GM23248 (cell line): ENCODE measurements at regions not wholly inside any gene's neighbourhood (a gene's known extent, or its start where the extent isn't known, plus 50 kb on each side); places are given as distances from the start of the nearest gene placed in this dataset.

Source experiments
- DNase-seq: peaks from one replicate; pipeline ENCODE4 v3.0.0-alpha.2; 2015
- H2AFZ ChIP-seq: fragments of 200-600 bp; sonication (generic); 2 replicates; pipeline ENCODE4 v1.6.1; 2016; ENCODE audit warnings: antibody characterized with exemption
- H3F3A ChIP-seq: fragments of 200-600 bp; sonication (generic); 2 replicates; pipeline ENCODE4 v1.6.1; 2016; ENCODE audit warnings: mild to moderate bottlenecking, antibody characterized with exemption, mixed run types; ENCODE audit not compliant: insufficient read depth
- H3K27ac ChIP-seq: fragments of 200-600 bp; sonication (generic); 2 replicates; pipeline ENCODE4 v1.5.1; 2016; ENCODE audit warnings: mild to moderate bottlenecking
- H3K27me3 ChIP-seq: fragments of 200-600 bp; sonication (generic); replicated peaks from 2 replicates; pipeline ENCODE4 v1.6.1; 2016; ENCODE audit warnings: mild to moderate bottlenecking; ENCODE audit not compliant: insufficient read depth
- H3K36me3 ChIP-seq: fragments of 200-600 bp; sonication (generic); 2 replicates; pipeline ENCODE4 v1.6.1; 2016; ENCODE audit warnings: low read depth, mild to moderate bottlenecking
- H3K4me1 ChIP-seq: fragments of 200-600 bp; sonication (generic); 2 replicates; pipeline ENCODE4 v1.6.1; 2016; ENCODE audit warnings: mild to moderate bottlenecking; ENCODE audit not compliant: insufficient read depth
- H3K4me2 ChIP-seq: fragments of 200-600 bp; sonication (generic); one replicate; pipeline ENCODE4 v1.6.1; 2016; ENCODE audit warnings: mild to moderate bottlenecking; ENCODE audit not compliant: unreplicated experiment
- H3K4me3 ChIP-seq: fragments of 200-600 bp; sonication (generic); 2 replicates; pipeline ENCODE4 v1.5.1; 2016; ENCODE audit warnings: mild to moderate bottlenecking
- H3K79me2 ChIP-seq: fragments of 200-600 bp; sonication (generic); 2 replicates; pipeline ENCODE4 v1.6.1; 2016; ENCODE audit warnings: mild to moderate bottlenecking; ENCODE audit not compliant: insufficient read depth
- H3K9ac ChIP-seq: fragments of 200-600 bp; sonication (generic); 2 replicates; pipeline ENCODE4 v1.6.1; 2016; ENCODE audit warnings: mild to moderate bottlenecking
- H3K9me2 ChIP-seq: fragments of 200-600 bp; sonication (generic); 2 replicates; pipeline ENCODE4 v1.6.1; 2016; ENCODE audit warnings: mixed run types, mild to moderate bottlenecking, moderate library complexity; ENCODE audit not compliant: insufficient read depth
- H3K9me3 ChIP-seq: fragments of 200-600 bp; sonication (generic); one replicate; pipeline ENCODE4 v1.6.1; 2017; ENCODE audit warnings: low read depth
- H4K20me1 ChIP-seq: fragments of 200-600 bp; sonication (generic); 2 replicates; pipeline ENCODE4 v1.6.0; 2016; ENCODE audit not compliant: insufficient read depth
- EZH2 ChIP-seq: fragments of 200-600 bp; sonication (generic); IDR thresholded peaks from 2 replicates; pipeline ENCODE4 v1.6.1; 2018; ENCODE audit warnings: antibody characterized with exemption, mild to moderate bottlenecking; ENCODE audit not compliant: insufficient read depth, poor library complexity, severe bottlenecking
- EZH2phosphoT487 ChIP-seq: fragments of 200-600 bp; sonication (generic); IDR thresholded peaks from 2 replicates; pipeline ENCODE4 v1.6.1; 2018; ENCODE audit warnings: antibody characterized with exemption, moderate library complexity, mild to moderate bottlenecking, low read depth; ENCODE audit not compliant: insufficient read depth
- WGBS, 2 experiments: methylation state at CpG; one replicate each; pipeline ENCODE4 v1.1.6; 2015 to 2017; ENCODE audit warnings: low lambda C conversion rate in 2 of 2, low coverage in 1 of 2; ENCODE audit errors: missing lambda C conversion rate in 2 of 2; 5-methylcytosine and 5-hydroxymethylcytosine counted together
- in situ Hi-C: fragments of 300-500 bp; cut with MboI; formaldehyde crosslinking; loops from 2 replicates; pipeline ENCODE4 v1.15.0; 2020

DNA sequence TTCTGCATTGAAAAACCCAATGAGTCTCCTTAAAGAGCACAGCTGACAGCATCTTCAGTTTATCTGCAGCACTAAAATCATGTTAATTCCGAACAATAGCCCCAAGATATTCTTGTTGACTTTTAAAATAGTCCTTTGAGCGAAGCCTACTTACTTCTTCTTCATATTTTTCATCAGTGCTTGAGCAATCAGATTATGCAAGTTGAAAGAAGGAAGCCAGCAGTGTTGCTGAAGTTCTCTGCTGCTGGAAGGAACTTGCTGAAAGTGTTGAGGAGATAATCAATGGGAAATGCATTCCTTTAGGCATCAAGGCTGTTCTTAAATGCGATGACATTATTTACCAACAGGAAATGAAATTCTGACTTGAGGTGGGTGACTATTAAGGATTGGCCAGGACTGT, 105.9 kb upstream of the SNTG2 start:
- H4K20me1 ChIP-seq = no peaks in the 10 kb centered on the region
- H3K79me2 ChIP-seq = no peaks in the 10 kb centered on the region
- WGBS, 2 experiments = 3 to 6% methylated on average over 3 of the region's 3 CpGs
- H3K9me3 ChIP-seq = no peaks in the 10 kb centered on the region
- DNase-seq = no peak
- in situ Hi-C loops = no loop called here
- no peaks in the 10 kb centered on the region for H3K27me3 ChIP-seq
- H3K4me3 ChIP-seq = no peak overlapping the region
- H3K9ac ChIP-seq = no peak overlapping the region
- no peaks in the 10 kb centered on the region for H3K9me2 ChIP-seq
- TF ChIP-seq EZH2 = no peak
- no peak for TF ChIP-seq EZH2phosphoT487
- H2AFZ ChIP-seq = no peak overlapping the region
- no peak overlapping the region for H3K27ac ChIP-seq
- H3K4me2 ChIP-seq = no peak overlapping the region
- no peaks in the 10 kb centered on the region for H3K36me3 ChIP-seq
- H3K4me1 ChIP-seq = no peaks in the 10 kb centered on the region
- H3F3A ChIP-seq = no peaks in the 10 kb centered on the region

DNA sequence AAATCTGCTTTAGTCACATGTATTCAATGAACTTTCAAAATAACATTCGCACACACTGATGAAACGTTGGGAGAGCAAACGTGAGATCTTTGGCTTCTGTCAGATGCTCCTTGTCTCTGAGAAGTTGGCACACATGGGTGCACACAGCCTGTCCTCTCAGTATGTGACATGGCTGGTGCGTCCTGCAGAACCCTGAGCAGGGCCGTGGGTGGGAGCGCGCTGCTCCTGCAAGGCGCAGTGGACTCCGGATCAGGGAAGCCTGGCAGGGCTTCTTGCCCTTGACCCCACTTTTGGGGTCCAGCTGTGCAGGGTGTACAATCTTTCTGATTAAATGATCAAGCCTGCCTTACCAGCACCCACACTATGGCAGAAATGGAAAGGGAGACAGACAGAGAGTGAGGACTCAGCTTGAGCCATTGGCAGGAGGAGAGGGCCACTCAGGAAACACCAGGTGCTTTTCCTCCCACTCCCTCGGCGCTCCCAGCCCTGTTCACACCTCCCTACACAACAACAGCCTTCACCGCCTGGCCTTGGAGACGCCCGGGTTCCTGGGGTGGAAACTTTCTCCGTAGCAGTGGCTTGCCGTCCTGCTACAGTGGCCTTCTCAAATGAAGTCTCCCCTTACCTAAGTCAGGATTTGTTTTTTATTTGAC, 108.4 kb upstream of the SNTG2 start:
- H3K27me3 ChIP-seq = no peaks in the 10 kb centered on the region

DNA sequence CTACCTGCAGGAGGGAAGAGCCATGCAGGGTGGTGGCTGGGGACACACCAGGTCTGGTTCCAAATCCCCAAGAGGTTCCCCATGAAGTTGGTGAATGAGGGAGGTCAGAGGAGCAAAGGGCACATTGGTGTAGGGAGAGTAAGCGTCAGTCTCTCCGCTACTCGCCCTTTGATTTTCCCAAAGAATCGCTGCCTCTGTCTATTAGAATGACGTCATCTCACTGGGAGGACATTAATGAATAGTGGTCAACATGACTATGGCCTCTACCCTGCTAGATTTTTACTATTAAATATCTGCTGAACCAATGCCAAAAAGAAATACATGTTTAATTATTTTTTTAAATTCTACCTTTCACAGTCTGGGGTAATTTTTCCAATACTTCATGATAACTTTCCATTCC, 109.6 kb upstream of the SNTG2 start:
- no peaks in the 10 kb centered on the region for H3K79me2 ChIP-seq
- H3K9me2 ChIP-seq = no peaks in the 10 kb centered on the region
- H3K4me1 ChIP-seq = no peaks in the 10 kb centered on the region
- WGBS, 2 experiments = 63 to 67% methylated on average over 5 of the region's 5 CpGs
- H3K27me3 ChIP-seq = no peaks in the 10 kb centered on the region
- H3K9me3 ChIP-seq = no peaks in the 10 kb centered on the region
- in situ Hi-C loops = no loop called here
- H3K9ac ChIP-seq = no peak overlapping the region
- H2AFZ ChIP-seq = no peak overlapping the region
- H4K20me1 ChIP-seq = no peaks in the 10 kb centered on the region
- no peaks in the 10 kb centered on the region for H3F3A ChIP-seq
- H3K36me3 ChIP-seq = no peaks in the 10 kb centered on the region
- no peak overlapping the region for H3K27ac ChIP-seq
- no peak for DNase-seq
- TF ChIP-seq EZH2 = no peak
- TF ChIP-seq EZH2phosphoT487 = no peak
- no peak overlapping the region for H3K4me3 ChIP-seq
- no peak overlapping the region for H3K4me2 ChIP-seq

More for the DNA sequence above, 108.4 kb upstream of the SNTG2 start:
- no peaks in the 10 kb centered on the region for H3K4me1 ChIP-seq
- WGBS, 2 experiments = 56% methylated on average over 16 of the region's 16 CpGs
- no peak overlapping the region for H3K9ac ChIP-seq
- no peak overlapping the region for H3K4me3 ChIP-seq
- no peaks in the 10 kb centered on the region for H3K9me2 ChIP-seq
- TF ChIP-seq EZH2phosphoT487 = no peak
- TF ChIP-seq EZH2 = no peak
- H4K20me1 ChIP-seq = no peaks in the 10 kb centered on the region
- no peaks in the 10 kb centered on the region for H3K36me3 ChIP-seq
- in situ Hi-C loops = no loop called here
- H3K27ac ChIP-seq = no peak overlapping the region
- no peaks in the 10 kb centered on the region for H3F3A ChIP-seq
- no peak overlapping the region for H2AFZ ChIP-seq
- no peak for DNase-seq
- H3K79me2 ChIP-seq = no peaks in the 10 kb centered on the region
- H3K9me3 ChIP-seq = no peaks in the 10 kb centered on the region
- no peak overlapping the region for H3K4me2 ChIP-seq

DNA sequence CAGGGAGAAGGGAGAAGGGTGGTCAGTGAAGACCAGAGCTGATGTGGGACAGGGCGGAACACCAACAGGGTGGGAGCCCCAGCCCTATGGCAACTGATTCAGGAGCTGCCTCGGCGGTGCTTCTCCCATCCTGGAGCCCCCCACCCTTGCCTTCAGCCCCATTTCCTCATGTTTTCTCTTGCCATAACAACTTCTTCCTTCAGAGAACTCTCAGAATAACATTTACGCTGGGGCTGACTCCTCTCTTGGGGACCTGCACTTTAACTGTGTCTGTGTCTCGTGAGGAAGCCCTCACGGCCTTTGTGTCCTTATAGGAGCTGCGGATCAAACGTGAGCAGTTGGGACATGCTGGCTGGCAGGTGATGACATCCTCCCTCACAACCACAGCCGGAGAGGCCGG, 116.4 kb upstream of the SNTG2 start:
- H3K4me3 ChIP-seq = no peak overlapping the region
- no peak overlapping the region for H3K27ac ChIP-seq
- H3K36me3 ChIP-seq = no peaks in the 10 kb centered on the region
- in situ Hi-C loops = no loop called here
- no peak overlapping the region for H2AFZ ChIP-seq
- TF ChIP-seq EZH2phosphoT487 = no peak
- TF ChIP-seq EZH2 = no peak
- 14 to 18% methylated on average over 10 of the region's 10 CpGs for WGBS, 2 experiments
- no peaks in the 10 kb centered on the region for H3K9me3 ChIP-seq
- no peak overlapping the region for H3K9ac ChIP-seq
- H4K20me1 ChIP-seq = no peaks in the 10 kb centered on the region
- H3K4me1 ChIP-seq = no peaks in the 10 kb centered on the region
- no peaks in the 10 kb centered on the region for H3F3A ChIP-seq
- no peaks in the 10 kb centered on the region for H3K27me3 ChIP-seq
- H3K4me2 ChIP-seq = no peak overlapping the region
- no peak for DNase-seq
- H3K9me2 ChIP-seq = no peaks in the 10 kb centered on the region
- no peaks in the 10 kb centered on the region for H3K79me2 ChIP-seq

DNA sequence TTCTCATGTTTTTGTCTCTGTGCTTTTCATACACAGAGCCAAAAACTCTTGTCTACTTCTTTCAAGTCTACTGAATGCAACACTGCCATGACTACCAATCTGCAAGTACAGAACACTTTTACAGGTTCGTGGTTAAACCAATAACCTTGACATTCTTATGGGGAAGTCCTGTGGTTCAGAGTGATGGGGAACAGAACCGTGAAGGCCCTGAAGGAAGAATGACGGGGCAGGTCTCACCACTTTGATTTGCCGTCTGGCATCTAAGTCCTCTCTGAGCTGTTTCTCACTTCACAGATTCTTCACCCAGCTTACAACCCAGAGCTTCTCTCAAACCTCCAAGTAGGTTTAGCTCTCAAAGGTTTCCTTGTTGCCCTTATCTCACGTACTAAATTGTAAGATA, 117.5 kb upstream of the SNTG2 start:
- no peaks in the 10 kb centered on the region for H3K9me2 ChIP-seq
- H3K27ac ChIP-seq = no peak overlapping the region
- H3K4me3 ChIP-seq = no peak overlapping the region
- in situ Hi-C loops = no loop called here
- WGBS, 2 experiments = 36 to 37% methylated on average over 5 of the region's 5 CpGs
- H3K4me1 ChIP-seq = no peaks in the 10 kb centered on the region
- H4K20me1 ChIP-seq = no peaks in the 10 kb centered on the region
- TF ChIP-seq EZH2 = no peak
- TF ChIP-seq EZH2phosphoT487 = no peak
- no peaks in the 10 kb centered on the region for H3F3A ChIP-seq
- no peak overlapping the region for H3K9ac ChIP-seq
- no peak overlapping the region for H3K4me2 ChIP-seq
- H2AFZ ChIP-seq = no peak overlapping the region
- H3K27me3 ChIP-seq = no peaks in the 10 kb centered on the region
- no peak for DNase-seq
- H3K36me3 ChIP-seq = no peaks in the 10 kb centered on the region
- no peaks in the 10 kb centered on the region for H3K79me2 ChIP-seq
- no peaks in the 10 kb centered on the region for H3K9me3 ChIP-seq
